ENCODE measurements at regions not wholly inside any gene's neighbourhood (a gene's known extent, or its start where the extent isn't known, plus 50 kb on each side); places are given as distances from the start of the nearest gene placed in this dataset.

- Histone ChIP-seq H3K4me1 (ENCODE audit: insufficient read depth, low read length) (no peaks in the 10 kb centered on the region), H3K27ac (ENCODE audit: extremely low read length, insufficient read depth, low read length) (no peak overlapping the region), H2AFZ (ENCODE audit: low read length) (no peak overlapping the region), H3K9ac (ENCODE audit: insufficient read depth, low read depth, low read length) (no peak overlapping the region), H4K20me1 (ENCODE audit: insufficient read depth, low read length) (no peaks in the 10 kb centered on the region), H3K9me3 (ENCODE audit: low read length) (no peaks in the 10 kb centered on the region), H3K36me3 (replicated peaks in 1 of 2; ENCODE audit: control insufficient read depth in 1 of 2, insufficient read depth in 2 of 2, low read length in 2 of 2) (no peaks in the 10 kb centered on the region), H3K27me3 (ENCODE audit: control insufficient read depth in 1 of 2, insufficient read depth in 2 of 2, low read length in 2 of 2) (peaks cover 4 to 15% of the 10 kb centered on the region in 2 experiments; a peak in 3 of 5 replicates), H3K79me2 (ENCODE audit: insufficient read depth, low read length) (no peaks in the 10 kb centered on the region), H3K4me3 (replicated peaks in 1 of 3; ENCODE audit: insufficient read depth in 1 of 3, low read depth in 2 of 3, low read length in 3 of 3) (no peak overlapping the region), H3K4me2 (ENCODE audit: low read depth, low read length) (no peak overlapping the region)
- 25% methylated on average over 15 of the region's 15 CpGs for WGBS (ENCODE audit: low lambda C conversion rate)
- CTCF ChIA-PET (ENCODE audit: low intra/inter-chr PET ratio, low total read pairs): no interaction called here
- no peak for FAIRE-seq
- in situ Hi-C loops (cut with HindIII; ENCODE audit: extremely low pct_ligation_motif_present, low pct_unique_long_range_greater_than_20kb) (no loop called here), intact Hi-C loops (cut with micrococcal nuclease; ENCODE audit: unreplicated experiment) (no loop called here)
- no peak for DNase-seq (ENCODE audit: low spot score)
- POLR2A ChIA-PET: no interaction called here
- ATAC-seq: no peak
- TF ChIP-seq NFKB2 (CRISPR knock-in tag; IDR thresholded peaks at IDR 0.05; ENCODE audit: borderline replicate concordance) (no peak), ZKSCAN8 (CRISPR knock-in tag; IDR thresholded peaks at IDR 0.05; ENCODE audit: borderline replicate concordance) (no peak), ELF1 (CRISPR knock-in tag; IDR thresholded peaks at IDR 0.05) (no peak)
- BruUV-seq (replicated peaks): no TSS peak
These were observed 96.8 kb upstream of the ISX start for GRCh38 chr22:34969001-34969790.

DNA sequence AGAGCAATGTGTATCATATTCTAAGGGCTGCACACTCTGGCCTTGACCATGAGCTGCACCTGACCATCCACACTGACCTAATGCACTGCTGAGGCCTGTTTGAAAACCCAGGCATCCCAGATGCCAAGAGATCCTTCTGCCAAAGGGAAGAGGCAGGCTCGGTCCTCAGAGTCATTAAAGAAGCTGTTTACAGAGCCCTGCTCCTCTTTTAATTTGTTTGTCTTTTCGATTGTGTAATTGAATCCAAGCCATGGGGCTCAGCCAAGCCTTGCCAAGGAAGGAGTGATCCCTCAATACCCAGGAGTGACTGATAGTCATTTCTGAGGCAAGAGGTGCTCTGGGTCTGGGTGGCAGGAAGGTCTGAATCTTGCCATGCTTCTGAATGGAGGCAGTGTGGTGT lies 94.5 kb upstream of the ISX start:
- DNase-seq (ENCODE audit: low spot score) (no peak), ATAC-seq (no peak), FAIRE-seq (no peak)
- Histone ChIP-seq H3K36me3 (replicated peaks in 1 of 2; ENCODE audit: control insufficient read depth in 1 of 2, insufficient read depth in 2 of 2, low read length in 2 of 2) (no peaks in the 10 kb centered on the region), H3K4me2 (ENCODE audit: low read depth, low read length) (no peak overlapping the region), H3K4me3 (replicated peaks in 1 of 3; ENCODE audit: insufficient read depth in 1 of 3, low read depth in 2 of 3, low read length in 3 of 3) (no peak overlapping the region), H3K9me3 (ENCODE audit: low read length) (no peaks in the 10 kb centered on the region), H3K4me1 (ENCODE audit: insufficient read depth, low read length) (no peaks in the 10 kb centered on the region), H3K27ac (ENCODE audit: extremely low read length, insufficient read depth, low read length) (no peak overlapping the region), H2AFZ (ENCODE audit: low read length) (no peak overlapping the region), H4K20me1 (ENCODE audit: insufficient read depth, low read length) (no peaks in the 10 kb centered on the region), H3K27me3 (ENCODE audit: control insufficient read depth in 1 of 2, insufficient read depth in 2 of 2, low read length in 2 of 2) (peaks cover 4 to 15% of the 10 kb centered on the region in 2 experiments; a peak in 3 of 5 replicates), H3K9ac (ENCODE audit: insufficient read depth, low read depth, low read length) (no peak overlapping the region), H3K79me2 (ENCODE audit: insufficient read depth, low read length) (no peaks in the 10 kb centered on the region)
- ChIA-PET CTCF (ENCODE audit: low intra/inter-chr PET ratio, low total read pairs) (no interaction called here), POLR2A (no interaction called here)
- in situ Hi-C loops (cut with HindIII; ENCODE audit: extremely low pct_ligation_motif_present, low pct_unique_long_range_greater_than_20kb) (no loop called here), intact Hi-C loops (cut with micrococcal nuclease; ENCODE audit: unreplicated experiment) (no loop called here)
- TF ChIP-seq EED (CRISPR knock-in tag; IDR thresholded peaks at IDR 0.05) (no peak), YY1 (IDR thresholded peaks at IDR 0.05; ENCODE audit: insufficient read depth, insufficient replicate concordance, low read depth, low read length) (no peak), KAT8 (CRISPR knock-in tag; IDR thresholded peaks at IDR 0.05) (no peak), MAFF (IDR thresholded peaks at IDR 0.05; ENCODE audit: low read depth, low read length) (no peak), ZNF124 (CRISPR knock-in tag; IDR thresholded peaks at IDR 0.05) (no peak), SIN3B (IDR thresholded peaks at IDR 0.05; ENCODE audit: low read length) (no peak)
- 0% methylated on average over 2 of the region's 2 CpGs for WGBS (ENCODE audit: low lambda C conversion rate)
- BruUV-seq (replicated peaks): no TSS peak

Measured in HepG2 (cell line).